A549 (cell line): ENCODE measurements at regions not wholly inside any gene's neighbourhood (a gene's known extent, or its start where the extent isn't known, plus 50 kb on each side); places are given as distances from the start of the nearest gene placed in this dataset.
"Not testable (repeated sequence)": the region's sequence is repeated elsewhere in the genome, so short reads cannot be mapped to it uniquely, and the experiment has no call there.

Experiments used
- CBX2 ChIP-seq: fragments of 200-600 bp; sonication (generic); IDR thresholded peaks from 2 replicates; pipeline ENCODE4 v1.6.1; 2016; ENCODE audit warnings: low read depth, mild to moderate bottlenecking, borderline replicate concordance
- CHD2 ChIP-seq: fragments of 150-350 bp; IDR thresholded peaks from 2 replicates; pipeline ENCODE4 v1.6.1; 2014; ENCODE audit warnings: low read length; ENCODE audit not compliant: partially characterized antibody
- FOXS1 ChIP-seq: fragments of 250-450 bp; sonication (Bioruptor Pico); IDR thresholded peaks from 2 replicates; pipeline ENCODE4 v1.5.0; 2020; ENCODE audit warnings: mild to moderate bottlenecking, moderate library complexity
- JUN ChIP-seq, 2 experiments: fragments of >200 bp; sonication (Bioruptor Twin); formaldehyde crosslinking; IDR thresholded peaks; 2 replicates in 1 of 2; 3 replicates in 1 of 2; pipeline ENCODE4 v1.6.1; 2016 to 2017
- MAX ChIP-seq: IDR thresholded peaks from 2 replicates; pipeline ENCODE4 v1.6.1; 2012
- MAZ ChIP-seq: fragments of 150-350 bp; IDR thresholded peaks from 2 replicates; pipeline ENCODE4 v1.6.1; 2014; ENCODE audit warnings: antibody characterized with exemption, low read depth, low read length, borderline replicate concordance
- POLR2A ChIP-seq: IDR thresholded peaks from 2 replicates; pipeline ENCODE4 v1.6.1; 2012; ENCODE audit warnings: mild to moderate bottlenecking, low read length
- RAD21 ChIP-seq, 2 experiments: fragments of >200 bp in 1 of 2; sonication (Bioruptor Twin) in 1 of 2; formaldehyde crosslinking in 1 of 2; IDR thresholded peaks in 1 of 2; conservative IDR thresholded peaks in 1 of 2; 2 replicates in 1 of 2; 3 replicates in 1 of 2; pipeline ENCODE4 v1.6.1; 2012 to 2018; ENCODE audit warnings: inconsistent platforms in 1 of 2
- RARB ChIP-seq: fragments of 250-450 bp; sonication (Bioruptor Pico); IDR thresholded peaks from 2 replicates; pipeline ENCODE4 v1.8.0; 2021; ENCODE audit warnings: mild to moderate bottlenecking, moderate library complexity
- RCOR1 ChIP-seq: fragments of 150-350 bp; IDR thresholded peaks from 2 replicates; pipeline ENCODE4 v1.6.1; 2014; ENCODE audit warnings: antibody characterized with exemption, low read length, low read depth
- RFX5 ChIP-seq: fragments of 450-650 bp; IDR thresholded peaks from 2 replicates; pipeline ENCODE4 v1.7.1; 2014; ENCODE audit warnings: antibody characterized with exemption, mild to moderate bottlenecking, moderate library complexity
- ZFP36 ChIP-seq: fragments of 450-650 bp; IDR thresholded peaks from 2 replicates; pipeline ENCODE4 v1.6.1; 2014; ENCODE audit warnings: borderline replicate concordance; ENCODE audit not compliant: partially characterized antibody
- TF ChIP-seq, protein P1 (sequence below): fragments of >200 bp; sonication (Bioruptor Twin); formaldehyde crosslinking; IDR thresholded peaks from 3 replicates; pipeline ENCODE4 v1.5.1; 2016
- TF ChIP-seq, protein P2 (sequence below): fragments of 200-600 bp; sonication (generic); IDR thresholded peaks from 2 replicates; pipeline ENCODE4 v1.6.1; 2016; ENCODE audit warnings: antibody characterized with exemption, mild to moderate bottlenecking, moderate library complexity

GRCh38 chr16:29296176-29296575, 110.3 kb downstream of the NPIPB11 start:
- not testable (repeated sequence) for TF ChIP-seq RFX5; POLR2A; CBX2; CHD2; MAX; RCOR1; ZFP36; MAZ; JUN (IDR thresholded peaks at IDR 0.05); RAD21 (conservative IDR thresholded peaks at IDR 0.05 in 1 of 2, IDR thresholded peaks at IDR 0.05 in 1 of 2); FOXS1; RARB (CRISPR knock-in tag)
- TF ChIP-seq, protein P1, sequence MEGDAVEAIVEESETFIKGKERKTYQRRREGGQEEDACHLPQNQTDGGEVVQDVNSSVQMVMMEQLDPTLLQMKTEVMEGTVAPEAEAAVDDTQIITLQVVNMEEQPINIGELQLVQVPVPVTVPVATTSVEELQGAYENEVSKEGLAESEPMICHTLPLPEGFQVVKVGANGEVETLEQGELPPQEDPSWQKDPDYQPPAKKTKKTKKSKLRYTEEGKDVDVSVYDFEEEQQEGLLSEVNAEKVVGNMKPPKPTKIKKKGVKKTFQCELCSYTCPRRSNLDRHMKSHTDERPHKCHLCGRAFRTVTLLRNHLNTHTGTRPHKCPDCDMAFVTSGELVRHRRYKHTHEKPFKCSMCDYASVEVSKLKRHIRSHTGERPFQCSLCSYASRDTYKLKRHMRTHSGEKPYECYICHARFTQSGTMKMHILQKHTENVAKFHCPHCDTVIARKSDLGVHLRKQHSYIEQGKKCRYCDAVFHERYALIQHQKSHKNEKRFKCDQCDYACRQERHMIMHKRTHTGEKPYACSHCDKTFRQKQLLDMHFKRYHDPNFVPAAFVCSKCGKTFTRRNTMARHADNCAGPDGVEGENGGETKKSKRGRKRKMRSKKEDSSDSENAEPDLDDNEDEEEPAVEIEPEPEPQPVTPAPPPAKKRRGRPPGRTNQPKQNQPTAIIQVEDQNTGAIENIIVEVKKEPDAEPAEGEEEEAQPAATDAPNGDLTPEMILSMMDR, result not testable (repeated sequence)
- TF ChIP-seq, protein P2, sequence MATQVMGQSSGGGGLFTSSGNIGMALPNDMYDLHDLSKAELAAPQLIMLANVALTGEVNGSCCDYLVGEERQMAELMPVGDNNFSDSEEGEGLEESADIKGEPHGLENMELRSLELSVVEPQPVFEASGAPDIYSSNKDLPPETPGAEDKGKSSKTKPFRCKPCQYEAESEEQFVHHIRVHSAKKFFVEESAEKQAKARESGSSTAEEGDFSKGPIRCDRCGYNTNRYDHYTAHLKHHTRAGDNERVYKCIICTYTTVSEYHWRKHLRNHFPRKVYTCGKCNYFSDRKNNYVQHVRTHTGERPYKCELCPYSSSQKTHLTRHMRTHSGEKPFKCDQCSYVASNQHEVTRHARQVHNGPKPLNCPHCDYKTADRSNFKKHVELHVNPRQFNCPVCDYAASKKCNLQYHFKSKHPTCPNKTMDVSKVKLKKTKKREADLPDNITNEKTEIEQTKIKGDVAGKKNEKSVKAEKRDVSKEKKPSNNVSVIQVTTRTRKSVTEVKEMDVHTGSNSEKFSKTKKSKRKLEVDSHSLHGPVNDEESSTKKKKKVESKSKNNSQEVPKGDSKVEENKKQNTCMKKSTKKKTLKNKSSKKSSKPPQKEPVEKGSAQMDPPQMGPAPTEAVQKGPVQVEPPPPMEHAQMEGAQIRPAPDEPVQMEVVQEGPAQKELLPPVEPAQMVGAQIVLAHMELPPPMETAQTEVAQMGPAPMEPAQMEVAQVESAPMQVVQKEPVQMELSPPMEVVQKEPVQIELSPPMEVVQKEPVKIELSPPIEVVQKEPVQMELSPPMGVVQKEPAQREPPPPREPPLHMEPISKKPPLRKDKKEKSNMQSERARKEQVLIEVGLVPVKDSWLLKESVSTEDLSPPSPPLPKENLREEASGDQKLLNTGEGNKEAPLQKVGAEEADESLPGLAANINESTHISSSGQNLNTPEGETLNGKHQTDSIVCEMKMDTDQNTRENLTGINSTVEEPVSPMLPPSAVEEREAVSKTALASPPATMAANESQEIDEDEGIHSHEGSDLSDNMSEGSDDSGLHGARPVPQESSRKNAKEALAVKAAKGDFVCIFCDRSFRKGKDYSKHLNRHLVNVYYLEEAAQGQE, result not testable (repeated sequence)
